ENCODE measurements at regions not wholly inside any gene's neighbourhood (a gene's known extent, or its start where the extent isn't known, plus 50 kb on each side); places are given as distances from the start of the nearest gene placed in this dataset.

GRCh38 chr5:54832858-54833257 is 152.5 kb downstream of the ESM1 start:
- TF ChIP-seq POLR2A (IDR thresholded peaks at IDR 0.05) (no peak), POLR2AphosphoS5 (IDR thresholded peaks at IDR 0.05) (no peak)
